ENCODE measurements at regions not wholly inside any gene's neighbourhood (a gene's known extent, or its start where the extent isn't known, plus 50 kb on each side); places are given as distances from the start of the nearest gene placed in this dataset.
"Not testable (repeated sequence)": the region's sequence is repeated elsewhere in the genome, so short reads cannot be mapped to it uniquely, and the experiment has no call there.

DNA sequence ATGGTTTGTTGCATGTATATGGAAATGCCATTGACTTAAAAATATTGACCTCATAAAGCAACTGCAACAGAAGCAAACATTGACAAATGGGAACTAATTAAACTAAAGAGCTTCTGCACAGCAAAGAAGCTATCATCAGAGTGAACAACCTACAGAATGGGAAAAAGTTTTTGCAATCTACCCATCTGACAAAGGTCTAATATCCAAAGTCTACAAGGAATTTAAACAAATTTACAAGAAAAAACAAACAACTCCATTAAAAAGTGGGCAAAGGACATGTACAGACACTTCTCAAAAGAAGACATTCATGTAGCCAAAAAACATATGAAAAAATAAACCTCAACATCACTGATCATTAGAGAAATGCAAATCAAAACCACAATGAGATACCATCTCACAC is 99.7 kb upstream of the ARG1 start:
- TF ChIP-seq, protein P1, sequence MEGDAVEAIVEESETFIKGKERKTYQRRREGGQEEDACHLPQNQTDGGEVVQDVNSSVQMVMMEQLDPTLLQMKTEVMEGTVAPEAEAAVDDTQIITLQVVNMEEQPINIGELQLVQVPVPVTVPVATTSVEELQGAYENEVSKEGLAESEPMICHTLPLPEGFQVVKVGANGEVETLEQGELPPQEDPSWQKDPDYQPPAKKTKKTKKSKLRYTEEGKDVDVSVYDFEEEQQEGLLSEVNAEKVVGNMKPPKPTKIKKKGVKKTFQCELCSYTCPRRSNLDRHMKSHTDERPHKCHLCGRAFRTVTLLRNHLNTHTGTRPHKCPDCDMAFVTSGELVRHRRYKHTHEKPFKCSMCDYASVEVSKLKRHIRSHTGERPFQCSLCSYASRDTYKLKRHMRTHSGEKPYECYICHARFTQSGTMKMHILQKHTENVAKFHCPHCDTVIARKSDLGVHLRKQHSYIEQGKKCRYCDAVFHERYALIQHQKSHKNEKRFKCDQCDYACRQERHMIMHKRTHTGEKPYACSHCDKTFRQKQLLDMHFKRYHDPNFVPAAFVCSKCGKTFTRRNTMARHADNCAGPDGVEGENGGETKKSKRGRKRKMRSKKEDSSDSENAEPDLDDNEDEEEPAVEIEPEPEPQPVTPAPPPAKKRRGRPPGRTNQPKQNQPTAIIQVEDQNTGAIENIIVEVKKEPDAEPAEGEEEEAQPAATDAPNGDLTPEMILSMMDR (IDR thresholded peaks at IDR 0.05; ENCODE audit: low read depth, low read length) = not testable (repeated sequence)
- not testable (repeated sequence) for TF ChIP-seq POLR2A (IDR thresholded peaks at IDR 0.05; ENCODE audit: extremely low read depth, insufficient read length)

All from NB4 (cell line).